ENCODE measurements at regions not wholly inside any gene's neighbourhood (a gene's known extent, or its start where the extent isn't known, plus 50 kb on each side); places are given as distances from the start of the nearest gene placed in this dataset.

DNA sequence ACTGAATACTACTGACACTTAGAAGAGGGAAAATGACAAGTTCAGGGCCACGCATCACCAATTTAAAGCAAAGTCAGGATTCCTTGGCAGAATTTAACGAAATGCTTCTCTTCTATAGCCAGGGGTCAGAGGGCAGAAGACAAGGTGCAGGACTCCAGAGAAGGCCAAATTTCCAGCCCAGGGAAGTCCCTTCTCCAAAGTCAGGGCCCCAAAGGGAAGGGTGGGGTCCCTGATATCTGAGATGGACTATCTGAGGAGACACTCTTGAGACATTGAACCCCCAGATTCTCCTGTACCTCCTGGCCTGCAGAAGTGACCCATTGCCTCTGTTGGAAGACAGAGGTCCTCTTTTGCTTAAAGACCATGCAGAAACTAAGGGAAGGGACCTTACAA lies 91.2 kb downstream of the RPS6KA4 start (continued):
- TF ChIP-seq, protein P1, sequence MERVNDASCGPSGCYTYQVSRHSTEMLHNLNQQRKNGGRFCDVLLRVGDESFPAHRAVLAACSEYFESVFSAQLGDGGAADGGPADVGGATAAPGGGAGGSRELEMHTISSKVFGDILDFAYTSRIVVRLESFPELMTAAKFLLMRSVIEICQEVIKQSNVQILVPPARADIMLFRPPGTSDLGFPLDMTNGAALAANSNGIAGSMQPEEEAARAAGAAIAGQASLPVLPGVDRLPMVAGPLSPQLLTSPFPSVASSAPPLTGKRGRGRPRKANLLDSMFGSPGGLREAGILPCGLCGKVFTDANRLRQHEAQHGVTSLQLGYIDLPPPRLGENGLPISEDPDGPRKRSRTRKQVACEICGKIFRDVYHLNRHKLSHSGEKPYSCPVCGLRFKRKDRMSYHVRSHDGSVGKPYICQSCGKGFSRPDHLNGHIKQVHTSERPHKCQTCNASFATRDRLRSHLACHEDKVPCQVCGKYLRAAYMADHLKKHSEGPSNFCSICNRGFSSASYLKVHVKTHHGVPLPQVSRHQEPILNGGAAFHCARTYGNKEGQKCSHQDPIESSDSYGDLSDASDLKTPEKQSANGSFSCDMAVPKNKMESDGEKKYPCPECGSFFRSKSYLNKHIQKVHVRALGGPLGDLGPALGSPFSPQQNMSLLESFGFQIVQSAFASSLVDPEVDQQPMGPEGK (CRISPR knock-in tag; IDR thresholded peaks at IDR 0.05; ENCODE audit: borderline replicate concordance), result no peak
- TF ChIP-seq ZSCAN32 (CRISPR knock-in tag; IDR thresholded peaks at IDR 0.05), result no peak

DNA sequence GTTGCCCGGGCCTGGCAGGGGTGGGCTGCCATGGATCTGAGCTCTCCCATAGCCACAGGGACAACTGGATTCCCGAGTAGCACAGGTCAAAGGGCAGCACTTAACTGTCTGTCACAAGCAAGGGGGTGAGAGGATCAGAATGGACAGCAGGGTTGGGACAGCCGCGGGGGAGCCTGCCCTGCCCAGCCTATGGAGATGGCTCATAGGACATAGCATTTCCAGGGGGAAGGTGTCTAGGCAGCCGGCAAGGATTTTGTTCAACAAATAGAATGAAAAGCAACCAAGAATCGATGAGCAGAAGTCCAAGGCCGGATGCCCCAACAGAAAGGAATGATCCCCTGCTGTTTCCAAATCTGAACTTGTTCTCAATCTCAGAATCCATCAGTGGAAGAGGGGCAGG lies 92.9 kb downstream of the RPS6KA4 start:
- Histone ChIP-seq H3K4me2 (ENCODE audit: insufficient read depth, low read length) (no peak overlapping the region), H3K36me3 (ENCODE audit: control insufficient read depth, insufficient read depth, low read length) (no peaks in the 10 kb centered on the region), H3K4me1 (replicated peaks in 1 of 2; ENCODE audit: control insufficient read depth in 2 of 2, insufficient read depth in 2 of 2, low read length in 2 of 2) (peaks cover 11 to 21% of the 10 kb centered on the region in 2 experiments), H2AFZ (ENCODE audit: low read depth, low read length) (no peak overlapping the region), H4K20me1 (replicated peaks; ENCODE audit: control insufficient read depth, insufficient read depth, low read length) (peaks cover 3% of the 10 kb centered on the region; the same call in 1 of the 2 replicates), H3K4me3 (no peak overlapping the region), H3K27ac (ENCODE audit: extremely low read depth, low read depth, low read length) (no peak overlapping the region), H3K79me2 (ENCODE audit: control insufficient read depth, insufficient read depth, low read length) (no peaks in the 10 kb centered on the region), H3K9me3 (replicated peaks; ENCODE audit: control insufficient read depth, insufficient read depth, low read depth, low read length) (no peaks in the 10 kb centered on the region), H3K27me3 (ENCODE audit: control insufficient read depth in 2 of 2, insufficient read depth in 2 of 2, low read length in 2 of 2) (peaks cover 22 to 62% of the 10 kb centered on the region in 2 experiments; a peak in 4 of 5 replicates), H3K9me1 (ENCODE audit: control insufficient read depth, insufficient read depth, low read length) (peaks cover 7% of the 10 kb centered on the region), H3K9ac (ENCODE audit: insufficient read depth in 1 of 2, low read depth in 2 of 2, low read length in 2 of 2) (no peak overlapping the region)
- FAIRE-seq (no peak), ATAC-seq (no peak), DNase-seq (ENCODE audit: extremely low read depth in 1 of 4, low spot score in 3 of 4) (no peak)
- in situ Hi-C loops (cut with MboI) (no loop called here), intact Hi-C loops (cut with micrococcal nuclease) (no loop called here)
- ChIA-PET CTCF (ENCODE audit: low intra/inter-chr PET ratio) (no interaction called here), POLR2A (no interaction called here)
- 4% methylated on average over 7 of the region's 7 CpGs for WGBS (ENCODE audit: insufficient coverage, low coverage, missing lambda C conversion rate)
- BruUV-seq (replicated peaks), result no TSS peak
- TF ChIP-seq SIRT6 (IDR thresholded peaks at IDR 0.05; ENCODE audit: low read depth, low read length) (no peak), GABPB1 (CRISPR knock-in tag; IDR thresholded peaks at IDR 0.05) (no peak), HNRNPL (IDR thresholded peaks at IDR 0.05; ENCODE audit: low read depth, low read length) (no peak), LEF1 (IDR thresholded peaks at IDR 0.05) (no peak), FOXJ2 (tag; IDR thresholded peaks at IDR 0.05) (no peak), DIDO1 (tag; IDR thresholded peaks at IDR 0.05; ENCODE audit: low read depth) (no peak), STAG1 (CRISPR knock-in tag; IDR thresholded peaks at IDR 0.05; ENCODE audit: borderline replicate concordance) (no peak), PCBP2 (IDR thresholded peaks at IDR 0.05; ENCODE audit: low read depth, low read length, poor library complexity, severe bottlenecking) (no peak), HNRNPK (IDR thresholded peaks at IDR 0.05; ENCODE audit: low read depth, low read length, poor library complexity, severe bottlenecking) (no peak), TAL1 (IDR thresholded peaks at IDR 0.05) (no peak), STAT5A (IDR thresholded peaks at IDR 0.05; ENCODE audit: borderline replicate concordance, low read length) (no peak), SRSF1 (IDR thresholded peaks at IDR 0.05; ENCODE audit: low read depth, low read length) (no peak), PHF20 (IDR thresholded peaks at IDR 0.05; ENCODE audit: partially characterized antibody) (no peak)
- TF ChIP-seq, protein P2, sequence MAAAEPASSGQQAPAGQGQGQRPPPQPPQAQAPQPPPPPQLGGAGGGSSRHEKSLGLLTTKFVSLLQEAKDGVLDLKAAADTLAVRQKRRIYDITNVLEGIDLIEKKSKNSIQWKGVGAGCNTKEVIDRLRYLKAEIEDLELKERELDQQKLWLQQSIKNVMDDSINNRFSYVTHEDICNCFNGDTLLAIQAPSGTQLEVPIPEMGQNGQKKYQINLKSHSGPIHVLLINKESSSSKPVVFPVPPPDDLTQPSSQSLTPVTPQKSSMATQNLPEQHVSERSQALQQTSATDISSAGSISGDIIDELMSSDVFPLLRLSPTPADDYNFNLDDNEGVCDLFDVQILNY (CRISPR knock-in tag; IDR thresholded peaks at IDR 0.05), result no peak
- TF ChIP-seq, protein P3, sequence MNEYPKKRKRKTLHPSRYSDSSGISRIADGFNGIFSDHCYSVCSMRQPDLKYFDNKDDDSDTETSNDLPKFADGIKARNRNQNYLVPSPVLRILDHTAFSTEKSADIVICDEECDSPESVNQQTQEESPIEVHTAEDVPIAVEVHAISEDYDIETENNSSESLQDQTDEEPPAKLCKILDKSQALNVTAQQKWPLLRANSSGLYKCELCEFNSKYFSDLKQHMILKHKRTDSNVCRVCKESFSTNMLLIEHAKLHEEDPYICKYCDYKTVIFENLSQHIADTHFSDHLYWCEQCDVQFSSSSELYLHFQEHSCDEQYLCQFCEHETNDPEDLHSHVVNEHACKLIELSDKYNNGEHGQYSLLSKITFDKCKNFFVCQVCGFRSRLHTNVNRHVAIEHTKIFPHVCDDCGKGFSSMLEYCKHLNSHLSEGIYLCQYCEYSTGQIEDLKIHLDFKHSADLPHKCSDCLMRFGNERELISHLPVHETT (CRISPR knock-in tag; conservative IDR thresholded peaks at IDR 0.05 in 1 of 2, IDR thresholded peaks at IDR 0.05 in 1 of 2), result no peak

All from K562 (cell line).